Peyer's patch (tissue), 4 donors: ENCODE measurements at regions not wholly inside any gene's neighbourhood (a gene's known extent, or its start where the extent isn't known, plus 50 kb on each side); places are given as distances from the start of the nearest gene placed in this dataset.

ENCODE experiments used
- POLR2A ChIP-seq, 2 donors: fragments of 450-650 bp; IDR thresholded peaks; one replicate each; pipeline ENCODE4 v1.5.1; 2017; ENCODE audit warnings: antibody characterized with exemption in 2 of 2, mild to moderate bottlenecking in 2 of 2, moderate library complexity in 2 of 2
- TF ChIP-seq, protein P1 (sequence below), 6 experiments: fragments of 450-650 bp in 4 of 6; fragments of 200-600 bp in 2 of 6; sonication (generic) in 1 of 6; IDR thresholded peaks; one replicate each; pipeline ENCODE4 v1.5.1; 2017 to 2019; ENCODE audit warnings: antibody characterized with exemption in 6 of 6, mild to moderate bottlenecking in 3 of 6, moderate library complexity in 1 of 6

DNA sequence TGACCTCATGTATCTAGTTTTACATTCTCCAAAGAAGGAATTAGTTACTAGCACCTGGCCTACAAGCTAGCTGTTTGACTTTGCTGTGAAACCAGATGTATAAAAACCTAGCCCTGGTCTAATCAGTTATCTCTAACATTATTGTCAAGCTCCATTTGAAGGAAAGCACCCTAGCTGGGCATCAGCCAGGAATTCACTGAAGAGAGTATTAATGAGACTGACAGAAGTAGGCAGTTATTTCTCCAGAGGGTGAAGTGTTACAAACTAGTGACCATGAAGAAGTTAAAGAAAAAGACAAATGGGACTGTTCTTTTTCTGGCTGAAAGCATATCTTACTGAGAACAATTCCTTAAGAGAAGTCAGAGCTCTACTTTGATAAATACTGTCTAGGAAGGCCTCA is 2529.3 kb upstream of the PCDH20 start:
- TF ChIP-seq POLR2A (IDR thresholded peaks at IDR 0.05): no peak
- TF ChIP-seq, protein P1, sequence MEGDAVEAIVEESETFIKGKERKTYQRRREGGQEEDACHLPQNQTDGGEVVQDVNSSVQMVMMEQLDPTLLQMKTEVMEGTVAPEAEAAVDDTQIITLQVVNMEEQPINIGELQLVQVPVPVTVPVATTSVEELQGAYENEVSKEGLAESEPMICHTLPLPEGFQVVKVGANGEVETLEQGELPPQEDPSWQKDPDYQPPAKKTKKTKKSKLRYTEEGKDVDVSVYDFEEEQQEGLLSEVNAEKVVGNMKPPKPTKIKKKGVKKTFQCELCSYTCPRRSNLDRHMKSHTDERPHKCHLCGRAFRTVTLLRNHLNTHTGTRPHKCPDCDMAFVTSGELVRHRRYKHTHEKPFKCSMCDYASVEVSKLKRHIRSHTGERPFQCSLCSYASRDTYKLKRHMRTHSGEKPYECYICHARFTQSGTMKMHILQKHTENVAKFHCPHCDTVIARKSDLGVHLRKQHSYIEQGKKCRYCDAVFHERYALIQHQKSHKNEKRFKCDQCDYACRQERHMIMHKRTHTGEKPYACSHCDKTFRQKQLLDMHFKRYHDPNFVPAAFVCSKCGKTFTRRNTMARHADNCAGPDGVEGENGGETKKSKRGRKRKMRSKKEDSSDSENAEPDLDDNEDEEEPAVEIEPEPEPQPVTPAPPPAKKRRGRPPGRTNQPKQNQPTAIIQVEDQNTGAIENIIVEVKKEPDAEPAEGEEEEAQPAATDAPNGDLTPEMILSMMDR (IDR thresholded peaks at IDR 0.05): no peak
